ENCODE measurements at regions not wholly inside any gene's neighbourhood (a gene's known extent, or its start where the extent isn't known, plus 50 kb on each side); places are given as distances from the start of the nearest gene placed in this dataset.

DNA sequence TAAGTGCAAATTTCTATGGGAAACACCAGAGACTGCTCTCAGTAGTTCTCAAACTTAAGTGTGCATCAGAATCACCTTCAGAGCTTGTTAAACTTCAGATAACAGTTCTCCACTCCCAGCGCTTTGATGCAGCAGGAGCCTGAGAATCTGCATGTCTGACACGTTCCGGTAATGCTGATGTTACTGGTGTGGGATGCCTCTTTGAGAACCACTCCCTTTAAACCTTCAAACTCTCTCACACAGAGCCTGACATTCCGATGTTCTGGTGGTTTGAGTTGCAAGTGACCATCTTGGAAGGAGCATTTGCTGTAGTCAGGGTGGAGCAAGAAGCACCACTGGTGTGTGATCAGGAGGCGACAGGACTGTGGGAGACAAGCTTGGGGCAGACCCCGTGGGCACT is 57.9 kb downstream of the OTOR start:
- H3K9me3 ChIP-seq (ENCODE audit: control insufficient read depth, low read depth, low read length) = no peaks in the 10 kb centered on the region
- H3K9ac ChIP-seq (ENCODE audit: control insufficient read depth, extremely low read depth, insufficient read depth, low read length) = no peak overlapping the region
- TF ChIP-seq, protein P1, sequence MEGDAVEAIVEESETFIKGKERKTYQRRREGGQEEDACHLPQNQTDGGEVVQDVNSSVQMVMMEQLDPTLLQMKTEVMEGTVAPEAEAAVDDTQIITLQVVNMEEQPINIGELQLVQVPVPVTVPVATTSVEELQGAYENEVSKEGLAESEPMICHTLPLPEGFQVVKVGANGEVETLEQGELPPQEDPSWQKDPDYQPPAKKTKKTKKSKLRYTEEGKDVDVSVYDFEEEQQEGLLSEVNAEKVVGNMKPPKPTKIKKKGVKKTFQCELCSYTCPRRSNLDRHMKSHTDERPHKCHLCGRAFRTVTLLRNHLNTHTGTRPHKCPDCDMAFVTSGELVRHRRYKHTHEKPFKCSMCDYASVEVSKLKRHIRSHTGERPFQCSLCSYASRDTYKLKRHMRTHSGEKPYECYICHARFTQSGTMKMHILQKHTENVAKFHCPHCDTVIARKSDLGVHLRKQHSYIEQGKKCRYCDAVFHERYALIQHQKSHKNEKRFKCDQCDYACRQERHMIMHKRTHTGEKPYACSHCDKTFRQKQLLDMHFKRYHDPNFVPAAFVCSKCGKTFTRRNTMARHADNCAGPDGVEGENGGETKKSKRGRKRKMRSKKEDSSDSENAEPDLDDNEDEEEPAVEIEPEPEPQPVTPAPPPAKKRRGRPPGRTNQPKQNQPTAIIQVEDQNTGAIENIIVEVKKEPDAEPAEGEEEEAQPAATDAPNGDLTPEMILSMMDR (optimal IDR thresholded peaks at IDR 0.05 in 1 of 3, IDR thresholded peaks at IDR 0.05 in 1 of 3, conservative IDR thresholded peaks at IDR 0.05 in 1 of 3; ENCODE audit: extremely low read depth in 1 of 3, insufficient read depth in 2 of 3, low read length in 3 of 3) = no peak
- TF ChIP-seq EZH2 (IDR thresholded peaks at IDR 0.05; ENCODE audit: low read length) = no peak
- H3K27me3 ChIP-seq (ENCODE audit: control insufficient read depth, extremely low read depth, insufficient read depth, low read length) = peaks cover 8% of the 10 kb centered on the region
- no peaks in the 10 kb centered on the region for H3K79me2 ChIP-seq (ENCODE audit: control insufficient read depth, insufficient read depth, low read length)
- H3K9me1 ChIP-seq (ENCODE audit: control insufficient read depth, extremely low read depth, insufficient read depth, low read length) = no peaks in the 10 kb centered on the region
- no peaks in the 10 kb centered on the region for H3K36me3 ChIP-seq (ENCODE audit: control insufficient read depth in 2 of 2, extremely low read depth in 1 of 2, insufficient read depth in 2 of 2, low read length in 2 of 2)
- no peak overlapping the region for H3K27ac ChIP-seq (ENCODE audit: control insufficient read depth, insufficient read depth, low read length)
- H3K4me2 ChIP-seq (ENCODE audit: control insufficient read depth, extremely low read depth, insufficient read depth, low read depth, low read length) = no peak overlapping the region
- H2AFZ ChIP-seq (ENCODE audit: control insufficient read depth, low read length) = no peak overlapping the region
- no peak overlapping the region for H3K4me3 ChIP-seq (ENCODE audit: control insufficient read depth in 2 of 3, extremely low read depth in 1 of 3, insufficient read depth in 2 of 3, low read depth in 1 of 3, low read length in 3 of 3)
- dilution Hi-C loops (cut with MboI; ENCODE audit: extremely low pct_ligation_motif_present, low sequenced_read_pairs) = loop anchor here (25.0 kb wide), 1 partner anchor 631 kb away; no protein-coding TSS in a partner anchor
- FAIRE-seq = no peak
- DNase-seq (ENCODE audit: low read depth, low spot score) = no peak
- no peaks in the 10 kb centered on the region for H3K4me1 ChIP-seq (ENCODE audit: control insufficient read depth, extremely low read depth, insufficient read depth, low read length)
- no peaks in the 10 kb centered on the region for H4K20me1 ChIP-seq (ENCODE audit: control insufficient read depth, extremely low read depth, insufficient read depth, low read length)

DNA sequence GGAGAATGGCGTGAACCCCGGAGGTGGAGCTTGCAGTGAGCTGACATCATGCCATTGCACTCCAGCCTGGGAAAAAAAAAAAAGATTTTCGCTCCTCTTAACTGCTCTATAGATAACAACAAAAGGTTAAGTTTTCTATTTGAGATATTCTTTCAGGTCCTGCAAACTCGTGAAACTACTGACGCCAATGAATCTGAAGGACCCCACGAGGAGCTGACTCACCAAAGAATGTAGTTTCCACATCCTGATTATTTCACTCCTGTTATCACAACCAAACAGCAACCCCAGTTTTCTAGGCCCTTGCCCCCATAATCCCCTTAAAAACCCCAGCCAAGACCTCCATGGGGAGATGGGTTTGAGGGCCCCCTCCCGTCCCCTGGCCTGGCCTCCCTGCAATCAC is 58.7 kb downstream of the OTOR start:
- Histone ChIP-seq H3K4me3 (ENCODE audit: control insufficient read depth in 2 of 3, extremely low read depth in 1 of 3, insufficient read depth in 2 of 3, low read depth in 1 of 3, low read length in 3 of 3) (no peak overlapping the region), H4K20me1 (ENCODE audit: control insufficient read depth, extremely low read depth, insufficient read depth, low read length) (no peaks in the 10 kb centered on the region), H3K4me2 (ENCODE audit: control insufficient read depth, extremely low read depth, insufficient read depth, low read depth, low read length) (no peak overlapping the region), H3K27ac (ENCODE audit: control insufficient read depth, insufficient read depth, low read length) (no peak overlapping the region), H3K27me3 (ENCODE audit: control insufficient read depth, extremely low read depth, insufficient read depth, low read length) (peaks cover 8% of the 10 kb centered on the region), H2AFZ (ENCODE audit: control insufficient read depth, low read length) (no peak overlapping the region), H3K4me1 (ENCODE audit: control insufficient read depth, extremely low read depth, insufficient read depth, low read length) (no peaks in the 10 kb centered on the region), H3K79me2 (ENCODE audit: control insufficient read depth, insufficient read depth, low read length) (no peaks in the 10 kb centered on the region), H3K36me3 (ENCODE audit: control insufficient read depth in 2 of 2, extremely low read depth in 1 of 2, insufficient read depth in 2 of 2, low read length in 2 of 2) (no peaks in the 10 kb centered on the region), H3K9me1 (ENCODE audit: control insufficient read depth, extremely low read depth, insufficient read depth, low read length) (no peaks in the 10 kb centered on the region), H3K9ac (ENCODE audit: control insufficient read depth, extremely low read depth, insufficient read depth, low read length) (no peak overlapping the region), H3K9me3 (ENCODE audit: control insufficient read depth, low read depth, low read length) (no peaks in the 10 kb centered on the region)
- FAIRE-seq (no peak), DNase-seq (ENCODE audit: low read depth, low spot score) (no peak)
- TF ChIP-seq, protein P1 (optimal IDR thresholded peaks at IDR 0.05 in 1 of 3, IDR thresholded peaks at IDR 0.05 in 1 of 3, conservative IDR thresholded peaks at IDR 0.05 in 1 of 3; ENCODE audit: extremely low read depth in 1 of 3, insufficient read depth in 2 of 3, low read length in 3 of 3) = no peak
- no peak for TF ChIP-seq EZH2 (IDR thresholded peaks at IDR 0.05; ENCODE audit: low read length)
- dilution Hi-C loops (cut with MboI; ENCODE audit: extremely low pct_ligation_motif_present, low sequenced_read_pairs) = loop anchor here (25.0 kb wide), 1 partner anchor 630 kb away; no protein-coding TSS in a partner anchor

Measured in keratinocyte (primary cell).